GM23338 (cell line): ENCODE measurements at regions not wholly inside any gene's neighbourhood (a gene's known extent, or its start where the extent isn't known, plus 50 kb on each side); places are given as distances from the start of the nearest gene placed in this dataset.

Experiments used
- ATAC-seq: fragments of 200-7000 bp; cut with Tn5 transposase; 3 replicates; pipeline ENCODE4 v1.9.1; 2020
- DNase-seq: peaks from one replicate; pipeline ENCODE4 v3.0.0-alpha.2; 2015; ENCODE audit warnings: low spot score
- H2AFZ ChIP-seq: fragments of 200-600 bp; sonication (generic); 2 replicates; pipeline ENCODE4 v1.8.0; 2016; ENCODE audit warnings: antibody characterized with exemption, mild to moderate bottlenecking, moderate library complexity
- H3F3A ChIP-seq: fragments of 200-600 bp; sonication (generic); replicated peaks from 2 replicates; pipeline ENCODE4 v1.8.0; 2017; ENCODE audit warnings: antibody characterized with exemption, mixed run types, low read depth
- H3K27ac ChIP-seq: fragments of 200-600 bp; sonication (generic); 2 replicates; pipeline ENCODE4 v1.6.1; 2016; ENCODE audit warnings: low read depth
- H3K27me3 ChIP-seq: fragments of 200-600 bp; sonication (generic); 2 replicates; pipeline ENCODE4 v1.8.0; 2016; ENCODE audit warnings: mild to moderate bottlenecking, mixed run types, moderate library complexity; ENCODE audit not compliant: insufficient read depth
- H3K36me3 ChIP-seq: fragments of 200-600 bp; sonication (generic); 2 replicates; pipeline ENCODE4 v1.8.0; 2016; ENCODE audit warnings: mild to moderate bottlenecking; ENCODE audit not compliant: insufficient read depth
- H3K4me1 ChIP-seq: fragments of 200-600 bp; sonication (generic); 2 replicates; pipeline ENCODE4 v1.8.0; 2016; ENCODE audit warnings: mild to moderate bottlenecking, moderate library complexity; ENCODE audit not compliant: insufficient read depth
- H3K4me2 ChIP-seq: fragments of 200-600 bp; sonication (generic); 2 replicates; pipeline ENCODE4 v1.7.1; 2017; ENCODE audit warnings: mixed run types
- H3K4me3 ChIP-seq: fragments of 200-600 bp; sonication (generic); 2 replicates; pipeline ENCODE4 v1.6.1; 2016; ENCODE audit warnings: mixed run types
- H3K79me2 ChIP-seq: fragments of 200-600 bp; sonication (generic); replicated peaks from 2 replicates; pipeline ENCODE4 v1.8.0; 2017; ENCODE audit warnings: mild to moderate bottlenecking; ENCODE audit not compliant: insufficient read depth
- H3K9me2 ChIP-seq: fragments of 200-600 bp; sonication (generic); 2 replicates; pipeline ENCODE4 v1.8.0; 2017; ENCODE audit not compliant: insufficient read depth
- H4K20me1 ChIP-seq: fragments of 200-600 bp; sonication (generic); replicated peaks from 2 replicates; pipeline ENCODE4 v1.8.0; 2017; ENCODE audit warnings: mild to moderate bottlenecking; ENCODE audit not compliant: insufficient read depth
- H3K27ac Mint-ChIP-seq: 2 replicates; pipeline ENCODE4 v1.8.0; 2020; ENCODE audit warnings: inconsistent platforms, mild to moderate bottlenecking, moderate library complexity, mixed read lengths
- H3K27me3 Mint-ChIP-seq: 3 replicates; pipeline ENCODE4 v1.8.0; 2022; ENCODE audit warnings: low read depth, mild to moderate bottlenecking, moderate library complexity, mixed read lengths, inconsistent platforms; ENCODE audit not compliant: insufficient read depth, poor library complexity
- H3K36me3 Mint-ChIP-seq: 3 replicates; pipeline ENCODE4 v1.8.0; 2021; ENCODE audit warnings: low read depth, mild to moderate bottlenecking, inconsistent platforms, moderate library complexity, mixed read lengths
- H3K4me1 Mint-ChIP-seq: 3 replicates; pipeline ENCODE4 v1.8.0; 2020; ENCODE audit warnings: mild to moderate bottlenecking, inconsistent platforms, mixed read lengths
- H3K4me3 Mint-ChIP-seq: 3 replicates; pipeline ENCODE4 v1.8.0; 2021; ENCODE audit warnings: moderate library complexity, mild to moderate bottlenecking, inconsistent platforms, mixed read lengths
- H3K9me3 Mint-ChIP-seq: 3 replicates; pipeline ENCODE4 v1.8.0; 2020; ENCODE audit warnings: moderate library complexity, mild to moderate bottlenecking, inconsistent platforms, mixed read lengths
- CREB1 ChIP-seq: fragments of 250-450 bp; sonication (Bioruptor Pico); IDR thresholded peaks from 2 replicates; pipeline ENCODE4 v1.5.0; 2020; ENCODE audit warnings: low read depth, mild to moderate bottlenecking, moderate library complexity
- ETS1 ChIP-seq: IDR thresholded peaks from 2 replicates; pipeline ENCODE4 v1.6.1; 2016; ENCODE audit warnings: antibody characterized with exemption
- EZH2 ChIP-seq: fragments of 200-600 bp; sonication (generic); IDR thresholded peaks from one replicate; pipeline ENCODE4 v1.8.0; 2017; ENCODE audit warnings: antibody characterized with exemption, mild to moderate bottlenecking, low read depth; ENCODE audit not compliant: unreplicated experiment
- EZH2phosphoT487 ChIP-seq: fragments of 200-600 bp; sonication (generic); IDR thresholded peaks from one replicate; pipeline ENCODE4 v1.8.1; 2018; ENCODE audit warnings: antibody characterized with exemption; ENCODE audit not compliant: unreplicated experiment
- JUNB ChIP-seq: IDR thresholded peaks from one replicate; pipeline ENCODE4 v1.6.1; 2016; ENCODE audit warnings: antibody characterized with exemption; ENCODE audit not compliant: unreplicated experiment
- NANOG ChIP-seq: IDR thresholded peaks from 2 replicates; pipeline ENCODE4 v1.6.1; 2016; ENCODE audit warnings: antibody characterized with exemption, borderline replicate concordance
- POLR2AphosphoS5 ChIP-seq: IDR thresholded peaks from 2 replicates; pipeline ENCODE4 v1.6.1; 2016; ENCODE audit warnings: antibody characterized with exemption, low read depth
- REST ChIP-seq: IDR thresholded peaks from one replicate; pipeline ENCODE4 v1.6.1; 2018; ENCODE audit warnings: antibody characterized with exemption; ENCODE audit not compliant: unreplicated experiment
- ZNF114 ChIP-seq: fragments of 250-450 bp; sonication (Bioruptor Pico); IDR thresholded peaks from 2 replicates; pipeline ENCODE4 v1.5.0; 2020; ENCODE audit warnings: mild to moderate bottlenecking, moderate library complexity
- ZNF462 ChIP-seq: fragments of 250-450 bp; sonication (Bioruptor Pico); IDR thresholded peaks from 2 replicates; pipeline ENCODE4 v1.5.0; 2020; ENCODE audit warnings: mild to moderate bottlenecking, moderate library complexity

- TF ChIP-seq CREB1 (CRISPR knock-in tag): no peak
- TF ChIP-seq REST: no peak
These were observed 173.1 kb downstream of the JCAD start (continued) for GRCh38 chr10:29886299-29886698.

GRCh38 chr10:29883231-29883630 is 176.2 kb downstream of the JCAD start:
- no peaks in the 10 kb centered on the region for H3K9me3 Mint-ChIP-seq
- no peak for ATAC-seq
- Histone ChIP-seq H3K27me3 (no peaks in the 10 kb centered on the region), H3K4me3 (no peak overlapping the region), H3K9me2 (peaks cover 9% of the 10 kb centered on the region; the same call in 1 of the 2 replicates), H3K4me1 (no peaks in the 10 kb centered on the region), H3K36me3 (no peaks in the 10 kb centered on the region), H3K79me2 (no peaks in the 10 kb centered on the region), H2AFZ (no peak overlapping the region), H3K27ac (no peak overlapping the region), H3F3A (no peaks in the 10 kb centered on the region), H4K20me1 (no peaks in the 10 kb centered on the region), H3K4me2 (no peak overlapping the region)
- no peaks in the 10 kb centered on the region; the same call in 2 of the 3 replicates for H3K4me1 Mint-ChIP-seq
- DNase-seq: no peak
- H3K27me3 Mint-ChIP-seq: peaks cover 5% of the 10 kb centered on the region
- TF ChIP-seq POLR2AphosphoS5: no peak
- no peak for TF ChIP-seq JUNB
- no peak for TF ChIP-seq ZNF114 (CRISPR knock-in tag)
- TF ChIP-seq CREB1 (CRISPR knock-in tag): no peak
- TF ChIP-seq EZH2: no peak
- no peak for TF ChIP-seq EZH2phosphoT487
- no peak for TF ChIP-seq ETS1
- no peak overlapping the region for H3K4me3 Mint-ChIP-seq
- H3K36me3 Mint-ChIP-seq: no peaks in the 10 kb centered on the region
- H3K27ac Mint-ChIP-seq: no peak overlapping the region

- Histone ChIP-seq H3K27ac (no peak overlapping the region), H2AFZ (no peak overlapping the region), H3K4me3 (no peak overlapping the region), H3K4me1 (no peaks in the 10 kb centered on the region), H3K27me3 (no peaks in the 10 kb centered on the region), H4K20me1 (no peaks in the 10 kb centered on the region), H3K79me2 (no peaks in the 10 kb centered on the region), H3K4me2 (no peak overlapping the region), H3K36me3 (no peaks in the 10 kb centered on the region), H3K9me2 (peaks cover 9% of the 10 kb centered on the region; the same call in 1 of the 2 replicates), H3F3A (no peaks in the 10 kb centered on the region)
- H3K36me3 Mint-ChIP-seq: no peaks in the 10 kb centered on the region
- no peak overlapping the region for H3K27ac Mint-ChIP-seq
- DNase-seq: no peak
- no peak overlapping the region for H3K4me3 Mint-ChIP-seq
- H3K4me1 Mint-ChIP-seq: no peaks in the 10 kb centered on the region; the same call in 2 of the 3 replicates
- peaks cover 5% of the 10 kb centered on the region for H3K27me3 Mint-ChIP-seq
- H3K9me3 Mint-ChIP-seq: no peaks in the 10 kb centered on the region
- ATAC-seq: no peak
- TF ChIP-seq ZNF462 (CRISPR knock-in tag): no peak
- no peak for TF ChIP-seq ZNF114 (CRISPR knock-in tag)
- TF ChIP-seq NANOG: no peak
- no peak for TF ChIP-seq EZH2
These were observed 176.6 kb downstream of the JCAD start for GRCh38 chr10:29882766-29883165.
